Pancreas (tissue), 10 donors: ENCODE measurements at regions not wholly inside any gene's neighbourhood (a gene's known extent, or its start where the extent isn't known, plus 50 kb on each side); places are given as distances from the start of the nearest gene placed in this dataset.

Experiments used
- ATAC-seq, 4 donors: fragments of 200-7000 bp; cut with Tn5 transposase; one replicate each; pipeline versions ENCODE4 v1.8.0 to v1.9.1; 2020; ENCODE audit warnings: mild to moderate bottlenecking in 4 of 4, moderate library complexity in 4 of 4
- DNase-seq, 6 donors: peaks; one replicate each; pipeline ENCODE4 v3.0.0-alpha.2; 2020
- FAIRE-seq: peaks from 2 replicates; lab custom pipeline; 2012; peaks lifted over from hg19 to GRCh38; lab: Jason Lieb, UNC
- H3K27ac ChIP-seq, 4 donors: fragments of 200-600 bp; sonication (generic); 1 replicate in 3 of 4; 2 replicates in 1 of 4; pipeline versions ENCODE4 v1.5.0 to v1.8.0; 2020
- H3K27me3 ChIP-seq, 4 donors: fragments of 200-600 bp; one replicate each; pipeline ENCODE4 v1.8.0; 2021
- H3K36me3 ChIP-seq, 3 donors: fragments of 200-600 bp; sonication (generic) in 1 of 3; one replicate each; pipeline versions ENCODE4 v1.5.0 to v1.8.0; 2020 to 2021
- H3K4me1 ChIP-seq, 3 donors: fragments of 200-600 bp; one replicate each; pipeline ENCODE4 v1.8.0; 2021
- H3K4me3 ChIP-seq, 4 donors: fragments of 200-600 bp; sonication (generic) in 2 of 4; one replicate each; pipeline versions ENCODE4 v1.5.0 to v1.8.0; 2020 to 2021
- H3K9me3 ChIP-seq, 4 donors: fragments of 200-600 bp; one replicate each; pipeline ENCODE4 v1.8.0; 2021
- WGBS, 2 donors: extraction: QIAGEN DNeasy Blood & Tissue Kit; methylation state at CpG; one replicate each; pipeline ENCODE4 v1.1.7; 2013; 5-methylcytosine and 5-hydroxymethylcytosine counted together
- intact Hi-C, 3 donors: fragments of 100-400 bp; cut with DNase I; formaldehyde crosslinking; loops; one replicate each; pipeline versions ENCODE4 v1.11.1 to v1.14.2; 2022
- TF ChIP-seq, protein P1 (sequence below), 4 donors: fragments of 200-600 bp; sonication (generic) in 3 of 4; IDR thresholded peaks; one replicate each; pipeline versions ENCODE4 v1.5.0 to v1.8.0; 2021; ENCODE audit warnings: antibody characterized with exemption in 4 of 4
- donor health status: healthy with polysubstance abuse.
- donor health status: DM: no; HTN: no; CAD: no; lungs with moderate emphysema.
- donor health status: DM: no; HTN: no; CAD: no.
- donor health status: control.
- donor health status: control.
- donor health status: Bipolar disorder and iron deficiency.
- donor health status: DM: yes; HTN: yes; CAD: no.
- donor health status: DM: no; HTN: no; CAD: no.
- donor health status: DM: no; HTN: no; CAD: no.
- donor health status: DM: yes; HTN: yes; CAD: no.

DNA sequence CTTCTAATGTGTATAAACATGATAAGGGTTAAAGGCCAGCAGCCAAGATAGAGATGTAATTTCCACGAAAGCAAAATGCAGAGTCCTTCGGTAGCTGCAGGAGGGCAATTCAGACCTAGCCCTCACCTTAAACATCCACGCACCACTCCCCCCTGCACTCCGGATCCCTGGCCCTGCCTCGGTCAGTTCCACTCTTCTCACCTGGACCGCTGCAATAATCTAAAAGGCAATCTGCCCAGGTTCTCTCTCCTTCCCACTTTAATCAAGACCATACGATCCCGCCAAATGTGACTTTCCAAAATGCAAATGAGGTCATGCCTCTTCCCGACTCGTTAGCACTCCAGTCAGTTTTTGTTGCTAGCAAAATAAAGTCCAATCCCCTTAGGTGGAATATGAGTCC lies 485.2 kb downstream of the EIPR1 start:
- TF ChIP-seq, protein P1, sequence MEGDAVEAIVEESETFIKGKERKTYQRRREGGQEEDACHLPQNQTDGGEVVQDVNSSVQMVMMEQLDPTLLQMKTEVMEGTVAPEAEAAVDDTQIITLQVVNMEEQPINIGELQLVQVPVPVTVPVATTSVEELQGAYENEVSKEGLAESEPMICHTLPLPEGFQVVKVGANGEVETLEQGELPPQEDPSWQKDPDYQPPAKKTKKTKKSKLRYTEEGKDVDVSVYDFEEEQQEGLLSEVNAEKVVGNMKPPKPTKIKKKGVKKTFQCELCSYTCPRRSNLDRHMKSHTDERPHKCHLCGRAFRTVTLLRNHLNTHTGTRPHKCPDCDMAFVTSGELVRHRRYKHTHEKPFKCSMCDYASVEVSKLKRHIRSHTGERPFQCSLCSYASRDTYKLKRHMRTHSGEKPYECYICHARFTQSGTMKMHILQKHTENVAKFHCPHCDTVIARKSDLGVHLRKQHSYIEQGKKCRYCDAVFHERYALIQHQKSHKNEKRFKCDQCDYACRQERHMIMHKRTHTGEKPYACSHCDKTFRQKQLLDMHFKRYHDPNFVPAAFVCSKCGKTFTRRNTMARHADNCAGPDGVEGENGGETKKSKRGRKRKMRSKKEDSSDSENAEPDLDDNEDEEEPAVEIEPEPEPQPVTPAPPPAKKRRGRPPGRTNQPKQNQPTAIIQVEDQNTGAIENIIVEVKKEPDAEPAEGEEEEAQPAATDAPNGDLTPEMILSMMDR (IDR thresholded peaks at IDR 0.05): no peak
- DNase-seq: no peak
- H3K27ac ChIP-seq: no peak overlapping the region
- no peak overlapping the region for H3K4me3 ChIP-seq
- ATAC-seq: no peak
- intact Hi-C loops: no loop called here
- H3K36me3 ChIP-seq: no peaks in the 10 kb centered on the region
- H3K4me1 ChIP-seq: no peaks in the 10 kb centered on the region
- WGBS, 2 donors: 78 to 82% methylated on average over 10 of the region's 10 CpGs
- no peak for FAIRE-seq
- no peaks in the 10 kb centered on the region for H3K9me3 ChIP-seq
- no peaks in the 10 kb centered on the region for H3K27me3 ChIP-seq

DNA sequence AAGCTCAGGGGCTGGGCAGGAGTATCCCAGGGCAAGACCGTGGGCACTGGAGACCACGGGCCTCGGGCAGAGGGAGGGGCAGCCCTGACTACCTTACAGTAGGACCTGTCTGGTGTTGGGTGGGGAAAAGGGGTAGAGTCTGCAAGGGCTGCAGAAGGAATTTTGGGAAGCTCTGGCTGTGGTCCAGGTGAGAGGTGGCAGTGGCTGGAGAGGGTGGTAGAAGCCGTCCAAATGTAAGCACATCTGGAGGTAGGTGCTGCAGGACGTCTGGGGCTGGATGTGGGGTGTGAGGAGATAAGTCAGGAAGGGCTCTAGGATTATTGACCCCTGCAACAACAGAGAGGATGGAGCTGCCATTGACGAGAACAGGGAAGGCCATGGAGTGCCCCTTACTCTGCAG lies 486.7 kb downstream of the EIPR1 start:
- TF ChIP-seq, protein P1 (IDR thresholded peaks at IDR 0.05): no peak
- no peaks in the 10 kb centered on the region for H3K9me3 ChIP-seq
- H3K4me1 ChIP-seq: no peaks in the 10 kb centered on the region
- intact Hi-C loops: no loop called here
- no peaks in the 10 kb centered on the region for H3K36me3 ChIP-seq
- H3K27ac ChIP-seq: no peak overlapping the region
- no peak for ATAC-seq
- FAIRE-seq: no peak
- H3K4me3 ChIP-seq: no peak overlapping the region
- no peaks in the 10 kb centered on the region for H3K27me3 ChIP-seq
- WGBS, 2 donors: 71 to 82% methylated on average over 6 of the region's 6 CpGs
- no peak for DNase-seq

DNA sequence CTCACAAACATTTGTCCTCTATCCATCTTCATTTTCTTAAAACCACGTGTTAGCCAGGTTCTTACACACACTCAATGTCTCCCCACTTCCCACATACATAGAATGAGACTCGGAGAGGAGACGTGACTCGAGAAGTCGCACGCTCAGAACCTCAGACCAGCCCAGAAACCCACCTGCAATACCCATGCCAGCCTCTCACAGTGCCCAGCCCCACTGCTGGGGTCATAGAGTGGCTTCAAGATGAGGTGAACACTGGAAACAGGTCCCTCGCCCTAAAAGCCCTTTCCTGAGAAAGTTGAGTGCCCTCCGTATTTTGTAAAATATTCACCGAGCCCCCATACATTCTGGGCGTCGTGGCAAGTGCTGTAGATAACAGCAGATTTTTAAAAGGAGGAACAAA lies 487.4 kb downstream of the EIPR1 start:
- ATAC-seq: no peak
- intact Hi-C loops: no loop called here
- H3K27me3 ChIP-seq: no peaks in the 10 kb centered on the region
- no peak overlapping the region for H3K4me3 ChIP-seq
- TF ChIP-seq, protein P1 (IDR thresholded peaks at IDR 0.05): no peak
- no peak for FAIRE-seq
- no peaks in the 10 kb centered on the region for H3K36me3 ChIP-seq
- 70 to 79% methylated on average over 11 of the region's 11 CpGs for WGBS, 2 donors
- no peak overlapping the region for H3K27ac ChIP-seq
- no peak for DNase-seq
- no peaks in the 10 kb centered on the region for H3K4me1 ChIP-seq
- no peaks in the 10 kb centered on the region for H3K9me3 ChIP-seq

DNA sequence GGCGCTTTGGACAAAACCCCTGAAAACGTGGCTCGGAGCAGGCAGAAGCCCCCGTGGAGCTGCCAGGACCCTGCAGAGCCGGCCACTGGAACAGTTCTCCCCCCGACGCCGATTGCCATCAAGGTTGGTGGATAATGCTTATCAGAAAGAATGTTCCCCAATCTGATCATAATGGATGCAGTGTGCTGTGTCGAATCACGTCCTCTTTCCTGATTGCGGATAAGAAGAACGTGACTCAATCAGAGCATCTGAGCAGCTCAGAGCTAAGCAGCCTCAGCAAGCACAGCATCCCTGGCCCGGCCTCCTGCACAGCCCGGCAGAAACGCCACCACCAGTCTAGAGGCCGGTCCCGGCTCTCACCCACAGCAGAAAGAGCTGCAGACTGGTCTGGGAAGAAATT lies 488.0 kb downstream of the EIPR1 start:
- Histone ChIP-seq H3K9me3 (no peaks in the 10 kb centered on the region), H3K4me1 (no peaks in the 10 kb centered on the region), H3K4me3 (no peak overlapping the region), H3K36me3 (no peaks in the 10 kb centered on the region), H3K27me3 (no peaks in the 10 kb centered on the region), H3K27ac (no peak overlapping the region)
- WGBS, 2 donors: 68 to 79% methylated on average over 17 of the region's 17 CpGs
- DNase-seq (no peak), ATAC-seq (no peak), FAIRE-seq (no peak)
- intact Hi-C loops: no loop called here
- TF ChIP-seq, protein P1 (IDR thresholded peaks at IDR 0.05): no peak

- intact Hi-C loops: no loop called here
- FAIRE-seq (no peak), DNase-seq (no peak), ATAC-seq (no peak)
- Histone ChIP-seq H3K4me3 (no peak overlapping the region), H3K27me3 (no peaks in the 10 kb centered on the region), H3K27ac (no peak overlapping the region), H3K36me3 (no peaks in the 10 kb centered on the region), H3K9me3 (no peaks in the 10 kb centered on the region), H3K4me1 (no peaks in the 10 kb centered on the region)
- TF ChIP-seq, protein P1 (IDR thresholded peaks at IDR 0.05): no peak
- 71 to 85% methylated on average over 10 of the region's 10 CpGs for whole genome bisulfite sequencing, 2 donors
Observed at GRCh38 chr2:2889141-2889540, 488.5 kb downstream of the EIPR1 start.
